ENCODE measurements at regions not wholly inside any gene's neighbourhood (a gene's known extent, or its start where the extent isn't known, plus 50 kb on each side); places are given as distances from the start of the nearest gene placed in this dataset.

GRCh38 chr5:100249211-100249883 is 285.8 kb upstream of the FAM174A start:
- Histone ChIP-seq H3K9me3 (ENCODE audit: control insufficient read depth, low read length) (no peaks in the 10 kb centered on the region), H3K27me3 (ENCODE audit: control insufficient read depth, insufficient read depth) (no peaks in the 10 kb centered on the region), H3K27ac (ENCODE audit: low read length) (no peak overlapping the region), H3K4me1 (ENCODE audit: control insufficient read depth, insufficient read depth, low read length) (no peaks in the 10 kb centered on the region), H3K4me3 (ENCODE audit: low read length) (no peak overlapping the region)
- intact Hi-C loops (cut with DNase I) = no loop called here
- DNase-seq (no peak), ATAC-seq (no peak)
- WGBS = 75% methylated on average over 4 of the region's 4 CpGs

- Histone ChIP-seq H3K27ac (ENCODE audit: low read length) (no peak overlapping the region), H3K4me3 (ENCODE audit: low read length) (no peak overlapping the region), H3K9me3 (ENCODE audit: control insufficient read depth, low read length) (no peaks in the 10 kb centered on the region), H3K27me3 (ENCODE audit: control insufficient read depth, insufficient read depth) (no peaks in the 10 kb centered on the region), H3K4me1 (ENCODE audit: control insufficient read depth, insufficient read depth, low read length) (no peaks in the 10 kb centered on the region)
- intact Hi-C loops (cut with DNase I) = no loop called here
- WGBS = 74% methylated on average over 3 of the region's 3 CpGs
- DNase-seq = no peak
- ATAC-seq = no peak
Observed at GRCh38 chr5:100232736-100233135, 302.4 kb upstream of the FAM174A start.

DNA sequence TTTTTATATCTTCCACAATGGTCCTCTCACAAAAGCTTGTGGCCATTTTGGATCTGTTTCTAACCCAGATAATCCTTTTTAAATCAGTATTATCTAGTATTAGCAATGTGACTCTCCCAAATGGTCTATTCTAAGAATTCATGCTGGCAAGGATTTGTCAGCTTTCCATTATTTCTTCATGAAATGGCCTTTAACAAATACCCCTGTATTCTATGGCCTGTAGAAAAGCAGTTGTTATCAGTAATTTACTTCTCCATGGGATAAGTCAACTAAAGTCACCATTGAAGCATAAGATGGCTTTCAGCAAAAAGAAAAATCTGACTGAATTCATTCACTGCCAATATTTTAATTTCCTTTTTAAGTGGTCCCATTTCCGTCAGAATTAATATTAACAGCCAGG is 346.4 kb upstream of the FAM174A start:
- Histone ChIP-seq H3K27me3 (ENCODE audit: control insufficient read depth, insufficient read depth) (no peaks in the 10 kb centered on the region), H3K9me3 (ENCODE audit: control insufficient read depth, low read length) (no peaks in the 10 kb centered on the region), H3K4me3 (ENCODE audit: low read length) (no peak overlapping the region), H3K27ac (ENCODE audit: low read length) (no peak overlapping the region), H3K4me1 (ENCODE audit: control insufficient read depth, insufficient read depth, low read length) (no peaks in the 10 kb centered on the region)
- WGBS = 43% methylated on average over 1 of the region's 1 CpG
- intact Hi-C loops (cut with DNase I) = no loop called here
- no peak for DNase-seq
- no peak for ATAC-seq

- ATAC-seq = no peak
- intact Hi-C loops (cut with DNase I) = no loop called here
- 57% methylated on average over 3 of the region's 3 CpGs for WGBS
- Histone ChIP-seq H3K27me3 (ENCODE audit: control insufficient read depth, insufficient read depth) (no peaks in the 10 kb centered on the region), H3K9me3 (ENCODE audit: control insufficient read depth, low read length) (no peaks in the 10 kb centered on the region), H3K4me1 (ENCODE audit: control insufficient read depth, insufficient read depth, low read length) (no peaks in the 10 kb centered on the region), H3K4me3 (ENCODE audit: low read length) (no peak overlapping the region), H3K27ac (ENCODE audit: low read length) (no peak overlapping the region)
- no peak for DNase-seq
Observed at GRCh38 chr5:100188339-100188738, 346.8 kb upstream of the FAM174A start.

DNA sequence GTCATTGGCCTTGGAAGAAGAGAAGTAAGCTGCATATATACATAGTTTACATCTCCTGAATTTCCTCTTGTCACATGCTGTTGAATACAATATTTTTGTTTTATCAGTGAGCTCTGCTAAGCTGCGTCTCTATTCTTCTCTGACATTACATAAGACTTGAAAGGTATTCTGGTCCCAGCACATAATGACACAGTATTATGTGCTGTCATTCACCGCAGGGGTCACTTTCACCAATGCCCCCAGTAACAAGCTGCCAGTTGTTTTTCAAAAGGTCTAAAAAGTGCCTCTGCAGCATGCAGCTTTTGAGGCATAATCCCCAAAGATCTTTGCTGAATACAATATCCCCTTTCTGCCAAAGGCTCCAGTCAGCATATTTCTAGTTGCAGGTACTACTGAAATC is 349.0 kb upstream of the FAM174A start:
- no peak overlapping the region for H3K4me3 ChIP-seq (ENCODE audit: low read length)
- 69% methylated on average over 2 of the region's 2 CpGs for WGBS
- ATAC-seq (no peak), DNase-seq (no peak)
- H3K27ac ChIP-seq (ENCODE audit: low read length) = no peak overlapping the region
- intact Hi-C loops (cut with DNase I) = no loop called here
- no peaks in the 10 kb centered on the region for H3K9me3 ChIP-seq (ENCODE audit: control insufficient read depth, low read length)
- no peaks in the 10 kb centered on the region for H3K27me3 ChIP-seq (ENCODE audit: control insufficient read depth, insufficient read depth)
- no peaks in the 10 kb centered on the region for H3K4me1 ChIP-seq (ENCODE audit: control insufficient read depth, insufficient read depth, low read length)

DNA sequence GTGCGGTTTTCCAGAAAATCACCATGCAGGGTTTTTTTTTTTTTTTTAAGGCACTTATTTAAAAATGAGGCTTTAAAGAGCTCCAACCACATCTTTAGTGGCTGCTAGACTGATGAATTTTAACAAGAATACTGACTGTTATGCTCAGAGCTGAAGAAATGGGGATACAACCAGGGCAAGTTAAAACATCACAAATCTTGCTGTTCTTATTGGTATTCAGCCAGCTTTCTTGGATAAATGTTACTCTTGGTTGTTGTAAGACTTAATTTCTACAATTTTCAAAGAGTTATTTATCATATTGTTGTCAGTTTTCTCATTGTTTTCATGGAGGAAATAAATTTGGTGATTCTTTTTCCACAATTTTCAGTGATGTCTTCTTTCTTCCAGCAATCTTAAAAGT is 352.8 kb upstream of the FAM174A start:
- intact Hi-C loops (cut with DNase I) = no loop called here
- Histone ChIP-seq H3K9me3 (ENCODE audit: control insufficient read depth, low read length) (no peaks in the 10 kb centered on the region), H3K27me3 (ENCODE audit: control insufficient read depth, insufficient read depth) (no peaks in the 10 kb centered on the region), H3K4me1 (ENCODE audit: control insufficient read depth, insufficient read depth, low read length) (no peaks in the 10 kb centered on the region), H3K27ac (ENCODE audit: low read length) (no peak overlapping the region), H3K4me3 (ENCODE audit: low read length) (no peak overlapping the region)
- WGBS = 86% methylated on average over 1 of the region's 1 CpG
- DNase-seq (no peak), ATAC-seq (no peak)

- Histone ChIP-seq H3K4me3 (ENCODE audit: low read length) (no peak overlapping the region), H3K9me3 (ENCODE audit: control insufficient read depth, low read length) (no peaks in the 10 kb centered on the region), H3K4me1 (ENCODE audit: control insufficient read depth, insufficient read depth, low read length) (no peaks in the 10 kb centered on the region), H3K27me3 (ENCODE audit: control insufficient read depth, insufficient read depth) (no peaks in the 10 kb centered on the region), H3K27ac (ENCODE audit: low read length) (no peak overlapping the region)
- WGBS = 83% methylated on average over 1 of the region's 1 CpG
- intact Hi-C loops (cut with DNase I) = no loop called here
- no peak for DNase-seq
- ATAC-seq = no peak
Observed at GRCh38 chr5:100175346-100175745, 359.8 kb upstream of the FAM174A start.

- Histone ChIP-seq H3K4me3 (ENCODE audit: low read length) (no peak overlapping the region), H3K27ac (ENCODE audit: low read length) (no peak overlapping the region), H3K9me3 (ENCODE audit: control insufficient read depth, low read length) (no peaks in the 10 kb centered on the region), H3K27me3 (ENCODE audit: control insufficient read depth, insufficient read depth) (no peaks in the 10 kb centered on the region), H3K4me1 (ENCODE audit: control insufficient read depth, insufficient read depth, low read length) (no peaks in the 10 kb centered on the region)
- intact Hi-C loops (cut with DNase I) = no loop called here
- 75% methylated on average over 1 of the region's 1 CpG for WGBS
- DNase-seq (no peak), ATAC-seq (no peak)
Observed at GRCh38 chr5:100165309-100165708, 369.9 kb upstream of the FAM174A start.

- intact Hi-C loops (cut with DNase I) = no loop called here
- DNase-seq (no peak), ATAC-seq (no peak)
- H3K27me3 ChIP-seq (ENCODE audit: control insufficient read depth, insufficient read depth) = no peaks in the 10 kb centered on the region
- H3K4me1 ChIP-seq (ENCODE audit: control insufficient read depth, insufficient read depth, low read length) = no peaks in the 10 kb centered on the region
- WGBS = 75% methylated on average over 1 of the region's 1 CpG
- H3K27ac ChIP-seq (ENCODE audit: low read length) = no peak overlapping the region
- H3K4me3 ChIP-seq (ENCODE audit: low read length) = no peak overlapping the region
- H3K9me3 ChIP-seq (ENCODE audit: control insufficient read depth, low read length) = no peaks in the 10 kb centered on the region
Observed at GRCh38 chr5:100161868-100162267, 373.3 kb upstream of the FAM174A start.

- Histone ChIP-seq H3K27ac (ENCODE audit: low read length) (no peak overlapping the region), H3K27me3 (ENCODE audit: control insufficient read depth, insufficient read depth) (no peaks in the 10 kb centered on the region), H3K4me3 (ENCODE audit: low read length) (no peak overlapping the region), H3K4me1 (ENCODE audit: control insufficient read depth, insufficient read depth, low read length) (no peaks in the 10 kb centered on the region), H3K9me3 (ENCODE audit: control insufficient read depth, low read length) (no peaks in the 10 kb centered on the region)
- ATAC-seq (no peak), DNase-seq (no peak)
- intact Hi-C loops (cut with DNase I) = no loop called here
- 70% methylated on average over 1 of the region's 1 CpG for WGBS
Observed at GRCh38 chr5:100157066-100157465, 378.1 kb upstream of the FAM174A start.

DNA sequence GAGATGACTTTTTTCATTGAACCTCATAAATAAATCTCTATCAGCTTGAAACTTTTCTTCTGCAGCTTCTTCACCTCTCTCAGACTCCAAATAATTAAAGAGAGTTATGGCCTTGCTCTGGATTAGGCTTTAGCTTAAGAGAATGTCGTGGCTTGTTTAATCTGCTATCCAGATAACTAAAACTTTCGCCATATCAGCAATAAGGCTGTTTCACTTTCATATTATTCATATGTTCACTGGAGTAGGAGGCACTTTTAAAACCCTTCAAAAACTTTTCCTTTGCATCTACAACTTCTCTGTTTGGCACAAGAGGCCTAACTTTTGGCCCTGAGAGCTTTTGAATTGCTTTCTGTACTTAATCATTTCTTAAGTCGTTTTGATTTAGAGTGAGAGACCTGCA is 386.9 kb upstream of the FAM174A start:
- no peak for ATAC-seq
- WGBS = 70% methylated on average over 3 of the region's 3 CpGs

DNA sequence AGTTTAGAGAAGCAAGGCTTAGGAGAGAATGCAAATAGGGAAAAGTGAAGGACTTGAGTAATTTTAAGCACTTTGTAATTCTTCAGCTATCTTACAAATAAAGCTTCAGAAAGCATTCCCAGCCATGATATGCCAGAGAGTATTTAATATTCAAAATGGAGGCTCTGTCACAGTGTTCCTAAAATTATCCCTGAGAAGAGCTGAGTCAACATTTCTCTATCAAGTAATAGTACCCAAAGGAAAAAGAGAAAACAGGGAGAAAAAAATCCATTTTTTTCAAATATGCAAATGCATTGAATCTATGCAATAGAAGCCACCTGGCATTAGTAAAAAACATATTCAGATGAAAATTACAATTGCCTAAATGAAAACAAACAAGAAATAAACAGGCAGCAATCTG is 392.6 kb upstream of the FAM174A start:
- intact Hi-C loops (cut with DNase I) = no loop called here

More for the DNA sequence above, 386.9 kb upstream of the FAM174A start:
- Histone ChIP-seq H3K27me3 (ENCODE audit: control insufficient read depth, insufficient read depth) (no peaks in the 10 kb centered on the region), H3K4me1 (ENCODE audit: control insufficient read depth, insufficient read depth, low read length) (no peaks in the 10 kb centered on the region), H3K4me3 (ENCODE audit: low read length) (no peak overlapping the region), H3K27ac (ENCODE audit: low read length) (no peak overlapping the region), H3K9me3 (ENCODE audit: control insufficient read depth, low read length) (no peaks in the 10 kb centered on the region)
- intact Hi-C loops (cut with DNase I) = no loop called here
- no peak for DNase-seq

More for the DNA sequence above, 392.6 kb upstream of the FAM174A start:
- H3K27ac ChIP-seq (ENCODE audit: low read length) = no peak overlapping the region
- no peaks in the 10 kb centered on the region for H3K9me3 ChIP-seq (ENCODE audit: control insufficient read depth, low read length)
- no peaks in the 10 kb centered on the region for H3K4me1 ChIP-seq (ENCODE audit: control insufficient read depth, insufficient read depth, low read length)
- DNase-seq (no peak), ATAC-seq (no peak)
- H3K4me3 ChIP-seq (ENCODE audit: low read length) = no peak overlapping the region
- H3K27me3 ChIP-seq (ENCODE audit: control insufficient read depth, insufficient read depth) = no peaks in the 10 kb centered on the region

All from right cardiac atrium (tissue), 5 donors.